Sciatic nerve (tissue), 2 donors: ENCODE measurements at regions not wholly inside any gene's neighbourhood (a gene's known extent, or its start where the extent isn't known, plus 50 kb on each side); places are given as distances from the start of the nearest gene placed in this dataset.

ENCODE experiments used
- ATAC-seq: fragments of 200-7000 bp; cut with Tn5 transposase; one replicate; pipeline ENCODE4 v1.9.1; 2020; ENCODE audit warnings: mild to moderate bottlenecking, moderate library complexity
- DNase-seq: peaks from one replicate; pipeline ENCODE4 v3.0.0-alpha.2; 2020; ENCODE audit warnings: low spot score
- intact Hi-C: fragments of 100-400 bp; cut with DNase I; formaldehyde crosslinking; loops from one replicate; pipeline ENCODE4 v1.14.2; 2022
- donor health status: DM: no; HTN: no; CAD: no.
- donor health status: DM: no; HTN: no; CAD: no.

GRCh38 chr1:57704811-57705210, 281.0 kb upstream of the DAB1 start:
- intact Hi-C loops = no loop called here

GRCh38 chr1:57704231-57704630, 280.4 kb upstream of the DAB1 start:
- intact Hi-C loops = no loop called here
- DNase-seq (no peak), ATAC-seq (no peak)

More at GRCh38 chr1:57704811-57705210, 281.0 kb upstream of the DAB1 start:
- ATAC-seq = no peak
- DNase-seq = no peak

- DNase-seq (no peak), ATAC-seq (no peak)
- intact Hi-C loops = no loop called here
These were observed 273.0 kb upstream of the DAB1 start for GRCh38 chr1:57696904-57697303.

GRCh38 chr1:57696043-57696442, 272.2 kb upstream of the DAB1 start:
- intact Hi-C loops = no loop called here
- DNase-seq (no peak), ATAC-seq (no peak)

GRCh38 chr1:57686306-57686705, 262.4 kb upstream of the DAB1 start:
- intact Hi-C loops = no loop called here
- no peak for ATAC-seq
- no peak for DNase-seq

GRCh38 chr1:57683037-57683942, 259.4 kb upstream of the DAB1 start:
- ATAC-seq (no peak), DNase-seq (no peak)
- intact Hi-C loops = no loop called here

GRCh38 chr1:57678138-57678537, 254.3 kb upstream of the DAB1 start:
- ATAC-seq = no peak
- DNase-seq = no peak
- intact Hi-C loops = no loop called here

GRCh38 chr1:57675776-57676175, 251.9 kb upstream of the DAB1 start:
- intact Hi-C loops = no loop called here
- DNase-seq (no peak), ATAC-seq (no peak)

GRCh38 chr1:57674801-57675200, 250.9 kb upstream of the DAB1 start:
- intact Hi-C loops = no loop called here
- ATAC-seq (no peak), DNase-seq (no peak)

GRCh38 chr1:57672346-57673140, 248.7 kb upstream of the DAB1 start:
- intact Hi-C loops = no loop called here
- no peak for DNase-seq
- no peak for ATAC-seq

- intact Hi-C loops = no loop called here
- no peak for ATAC-seq
- no peak for DNase-seq
These were observed 247.9 kb upstream of the DAB1 start for GRCh38 chr1:57671750-57672149.

GRCh38 chr1:57659804-57660203, 235.9 kb upstream of the DAB1 start:
- intact Hi-C loops = no loop called here
- DNase-seq (no peak), ATAC-seq (no peak)

GRCh38 chr1:57655161-57655560, 231.3 kb upstream of the DAB1 start:
- intact Hi-C loops = no loop called here
- ATAC-seq (no peak), DNase-seq (no peak)

GRCh38 chr1:57644667-57645066, 220.8 kb upstream of the DAB1 start:
- intact Hi-C loops = no loop called here
- no peak for ATAC-seq

GRCh38 chr1:57638239-57638638, 214.4 kb upstream of the DAB1 start:
- intact Hi-C loops = no loop called here
- ATAC-seq = no peak
- DNase-seq = no peak

More at GRCh38 chr1:57644667-57645066, 220.8 kb upstream of the DAB1 start:
- no peak for DNase-seq

- intact Hi-C loops = no loop called here
- no peak for DNase-seq
- ATAC-seq = no peak
These were observed 213.3 kb upstream of the DAB1 start for GRCh38 chr1:57637155-57637554.

GRCh38 chr1:57633881-57634280, 210.0 kb upstream of the DAB1 start:
- ATAC-seq (no peak), DNase-seq (no peak)
- intact Hi-C loops = no loop called here

GRCh38 chr1:57633056-57633455, 209.2 kb upstream of the DAB1 start:
- no peak for ATAC-seq
- intact Hi-C loops = no loop called here
- no peak for DNase-seq

GRCh38 chr1:57632401-57632800, 208.5 kb upstream of the DAB1 start:
- DNase-seq = no peak
- no peak for ATAC-seq
- intact Hi-C loops = no loop called here

GRCh38 chr1:57627612-57628011, 203.8 kb upstream of the DAB1 start:
- intact Hi-C loops = no loop called here
- DNase-seq = no peak
- ATAC-seq = no peak
